ENCODE measurements at regions not wholly inside any gene's neighbourhood (a gene's known extent, or its start where the extent isn't known, plus 50 kb on each side); places are given as distances from the start of the nearest gene placed in this dataset.
"Not testable (repeated sequence)": the region's sequence is repeated elsewhere in the genome, so short reads cannot be mapped to it uniquely, and the experiment has no call there.

- DNase-seq (ENCODE audit: low read depth): no peak
Measured at GRCh38 chr1:56265216-56265615, 314.1 kb downstream of the PLPP3 start.

- no peak for DNase-seq (ENCODE audit: low read depth)
Measured at GRCh38 chr1:56263908-56264307, 315.5 kb downstream of the PLPP3 start.

- no peak for DNase-seq (ENCODE audit: low read depth)
Measured at GRCh38 chr1:56258371-56258770, 321.0 kb downstream of the PLPP3 start.

- DNase-seq (ENCODE audit: low read depth): no peak
Measured at GRCh38 chr1:56257726-56258125, 321.6 kb downstream of the PLPP3 start.

GRCh38 chr1:56256153-56257000, 323.0 kb downstream of the PLPP3 start:
- no peak for DNase-seq (ENCODE audit: low read depth)

- no peak for DNase-seq (ENCODE audit: low read depth)
Measured at GRCh38 chr1:56255516-56256152, 323.7 kb downstream of the PLPP3 start.

GRCh38 chr1:56254130-56254529, 325.2 kb downstream of the PLPP3 start:
- DNase-seq (ENCODE audit: low read depth): no peak

- DNase-seq (ENCODE audit: low read depth): no peak
Measured at GRCh38 chr1:56250809-56251208, 328.6 kb downstream of the PLPP3 start.

- DNase-seq (ENCODE audit: low read depth): no peak
Measured at GRCh38 chr1:56249234-56249633, 330.1 kb downstream of the PLPP3 start.

- no peak for DNase-seq (ENCODE audit: low read depth)
Measured at GRCh38 chr1:56248138-56248537, 331.2 kb downstream of the PLPP3 start.

- DNase-seq (ENCODE audit: low read depth): not testable (repeated sequence)
Measured at GRCh38 chr1:56246726-56247125, 332.6 kb downstream of the PLPP3 start.

GRCh38 chr1:56240400-56240799, 339.0 kb downstream of the PLPP3 start:
- no peak for DNase-seq (ENCODE audit: low read depth)

- no peak for DNase-seq (ENCODE audit: low read depth)
Measured at GRCh38 chr1:56237491-56238064, 341.8 kb downstream of the PLPP3 start.

- no peak for DNase-seq (ENCODE audit: low read depth)
Measured at GRCh38 chr1:56236688-56237087, 342.7 kb downstream of the PLPP3 start.

- no peak for DNase-seq (ENCODE audit: low read depth)
Measured at GRCh38 chr1:56235909-56236510, 343.4 kb downstream of the PLPP3 start.

GRCh38 chr1:56229186-56229585, 350.2 kb downstream of the PLPP3 start:
- no peak for DNase-seq (ENCODE audit: low read depth)

- DNase-seq (ENCODE audit: low read depth): no peak
Measured at GRCh38 chr1:56227886-56228285, 351.5 kb downstream of the PLPP3 start.

GRCh38 chr1:56227401-56227800, 352.0 kb downstream of the PLPP3 start:
- DNase-seq (ENCODE audit: low read depth): no peak

GRCh38 chr1:56225964-56226815, 353.2 kb downstream of the PLPP3 start:
- no peak for DNase-seq (ENCODE audit: low read depth)

GRCh38 chr1:56223968-56224367, 355.4 kb downstream of the PLPP3 start:
- DNase-seq (ENCODE audit: low read depth): no peak

- DNase-seq (ENCODE audit: low read depth): no peak
Measured at GRCh38 chr1:56222914-56223540, 356.3 kb downstream of the PLPP3 start.
